ENCODE measurements at regions not wholly inside any gene's neighbourhood (a gene's known extent, or its start where the extent isn't known, plus 50 kb on each side); places are given as distances from the start of the nearest gene placed in this dataset. TPM values are rescaled to one million over a fixed set of nuclear protein-coding genes. Genes with fewer than 3 reads are reported as not detected.

- no peaks in the 10 kb centered on the region for H4K20me1 ChIP-seq (replicated peaks; ENCODE audit: control insufficient read depth, extremely low read depth, insufficient read depth, low read length)
- intact Hi-C loops (cut with micrococcal nuclease) = loop anchor here (1.0 to 5.0 kb wide), 5 partner anchors 133 to 492 kb away; no protein-coding TSS in a partner anchor
These were observed 53.7 kb upstream of the MBIP start for GRCh38 chr14:36373982-36374673.

More at GRCh38 chr14:36373982-36374673, 53.7 kb upstream of the MBIP start:
- Histone ChIP-seq H3K9ac (replicated peaks; ENCODE audit: extremely low read depth, insufficient read depth, low read length) (no peak overlapping the region), H3K4me2 (ENCODE audit: insufficient read depth, low read length) (no peak overlapping the region), H3K27ac (ENCODE audit: insufficient read depth, low read depth, low read length) (no peak overlapping the region), H3K36me3 (ENCODE audit: control insufficient read depth in 2 of 2, extremely low read depth in 1 of 2, insufficient read depth in 2 of 2, low read length in 2 of 2) (no peaks in the 10 kb centered on the region), H3K9me1 (replicated peaks; ENCODE audit: control insufficient read depth, extremely low read depth, insufficient read depth, low read length) (no peaks in the 10 kb centered on the region), H3K4me1 (ENCODE audit: control insufficient read depth, extremely low read depth, insufficient read depth, low read length) (no peaks in the 10 kb centered on the region), H2AFZ (ENCODE audit: low read depth, low read length) (no peak overlapping the region), H3K27me3 (ENCODE audit: control insufficient read depth in 2 of 2, insufficient read depth in 2 of 2, low read length in 2 of 2) (no peaks in the 10 kb centered on the region), H3K9me3 (replicated peaks; ENCODE audit: control insufficient read depth, insufficient read depth, low read length) (no peaks in the 10 kb centered on the region), H3K79me2 (ENCODE audit: control insufficient read depth, insufficient read depth, low read length) (no peaks in the 10 kb centered on the region), H3K4me3 (replicated peaks in 1 of 3; ENCODE audit: insufficient read depth in 1 of 3, low read depth in 1 of 3, low read length in 3 of 3) (no peak overlapping the region)
- TF ChIP-seq GATA2 (IDR thresholded peaks at IDR 0.05; ENCODE audit: insufficient read depth, insufficient read length, low read depth, low read length) = no peak
- TF ChIP-seq CTCF (IDR thresholded peaks at IDR 0.05; ENCODE audit: extremely low read depth in 1 of 2, insufficient read depth in 1 of 2, low read depth in 1 of 2, low read length in 2 of 2) = peak; percentile 74 to 82
- peak; percentile 34 for TF ChIP-seq MAX (IDR thresholded peaks at IDR 0.05; ENCODE audit: insufficient read depth, insufficient read length)
- FAIRE-seq (peak; percentile 96), DNase-seq (ENCODE audit: low read depth, low spot score) (peak; percentile 74)
- ChIA-PET CTCF (interaction anchor here (0.6 to 6.4 kb wide), 29 partner anchors 8 to 776 kb away, joined by 3 to 178 read pairs (median 3); no protein-coding TSS in a partner anchor), POLR2A (no interaction called here)
- no TSS peak for BruUV-seq (replicated peaks)
- dilution Hi-C loops (cut with MboI; ENCODE audit: extremely low pct_ligation_motif_present, low sequenced_read_pairs) = no loop called here

Small RNA genes lying in the stretch of these regions (small RNA-seq; reads per million reads assigned to genes)
- not detected for gene RNU7-93P (ENCODE audit: insufficient read depth, insufficient read length, low read depth, low replicate concordance)

All from endothelial cell of umbilical vein (primary cell).